Memory B cell (primary cell): ENCODE measurements at regions not wholly inside any gene's neighbourhood (a gene's known extent, or its start where the extent isn't known, plus 50 kb on each side); places are given as distances from the start of the nearest gene placed in this dataset.
"Not testable (repeated sequence)": the region's sequence is repeated elsewhere in the genome, so short reads cannot be mapped to it uniquely, and the experiment has no call there.

Experiments used
- ATAC-seq: fragments of 150-1000 bp; cut with Tn5 transposase; 2 replicates; pipeline ENCODE4 v1.10.0; 2021; ENCODE audit warnings: low read depth, mild to moderate bottlenecking, moderate library complexity
- DNase-seq, 2 donors: peaks; one replicate each; pipeline ENCODE4 v3.0.0; 2022; ENCODE audit warnings: low spot score in 2 of 2
- H3K27ac Mint-ChIP-seq: one replicate; pipeline ENCODE4 v1.8.0; 2022; ENCODE audit warnings: mild to moderate bottlenecking, moderate library complexity, mixed read lengths
- H3K27me3 Mint-ChIP-seq: one replicate; pipeline ENCODE4 v1.8.0; 2022; ENCODE audit warnings: mixed read lengths
- H3K36me3 Mint-ChIP-seq: one replicate; pipeline ENCODE4 v1.8.0; 2022; ENCODE audit warnings: mild to moderate bottlenecking, mixed read lengths
- H3K4me1 Mint-ChIP-seq: one replicate; pipeline ENCODE4 v1.8.0; 2022; ENCODE audit warnings: mixed read lengths
- H3K4me3 Mint-ChIP-seq: one replicate; pipeline ENCODE4 v1.8.0; 2022; ENCODE audit warnings: mild to moderate bottlenecking, moderate library complexity, mixed read lengths
- H3K9me3 Mint-ChIP-seq: one replicate; pipeline ENCODE4 v1.8.0; 2022; ENCODE audit warnings: mixed read lengths

GRCh38 chr2:221999717-222000116 lies 299.1 kb downstream of the PAX3 start:
- no peak overlapping the region for H3K4me3 Mint-ChIP-seq
- DNase-seq = no peak
- H3K4me1 Mint-ChIP-seq = no peaks in the 10 kb centered on the region
- ATAC-seq = no peak
- peaks cover 4% of the 10 kb centered on the region for H3K27me3 Mint-ChIP-seq
- H3K9me3 Mint-ChIP-seq = peaks cover 3% of the 10 kb centered on the region
- H3K27ac Mint-ChIP-seq = no peak overlapping the region
- no peaks in the 10 kb centered on the region for H3K36me3 Mint-ChIP-seq

- Mint-ChIP-seq H3K27me3 (peaks cover 4% of the 10 kb centered on the region), H3K9me3 (peaks cover 3% of the 10 kb centered on the region), H3K36me3 (no peaks in the 10 kb centered on the region), H3K27ac (no peak overlapping the region), H3K4me1 (no peaks in the 10 kb centered on the region), H3K4me3 (no peak overlapping the region)
- DNase-seq (no peak), ATAC-seq (no peak)
Observed at GRCh38 chr2:221999166-221999565, 299.6 kb downstream of the PAX3 start.

- peaks cover 3% of the 10 kb centered on the region for H3K9me3 Mint-ChIP-seq
- ATAC-seq = no peak
- DNase-seq = no peak
- peaks cover 7% of the 10 kb centered on the region for H3K27me3 Mint-ChIP-seq
- H3K36me3 Mint-ChIP-seq = no peaks in the 10 kb centered on the region
- H3K4me1 Mint-ChIP-seq = no peaks in the 10 kb centered on the region
- H3K4me3 Mint-ChIP-seq = no peak overlapping the region
- H3K27ac Mint-ChIP-seq = no peak overlapping the region
Observed at GRCh38 chr2:221997683-221998082, 301.1 kb downstream of the PAX3 start.

GRCh38 chr2:221997100-221997499 lies 301.7 kb downstream of the PAX3 start:
- Mint-ChIP-seq H3K4me3 (no peak overlapping the region), H3K27ac (no peak overlapping the region), H3K4me1 (no peaks in the 10 kb centered on the region), H3K9me3 (peaks cover 3% of the 10 kb centered on the region), H3K27me3 (peaks cover 7% of the 10 kb centered on the region), H3K36me3 (no peaks in the 10 kb centered on the region)
- ATAC-seq (no peak), DNase-seq (no peak)

- Mint-ChIP-seq H3K27ac (no peak overlapping the region), H3K27me3 (peaks cover 7% of the 10 kb centered on the region), H3K4me3 (no peak overlapping the region), H3K36me3 (no peaks in the 10 kb centered on the region), H3K4me1 (no peaks in the 10 kb centered on the region), H3K9me3 (peaks cover 4% of the 10 kb centered on the region)
- no peak for DNase-seq
- ATAC-seq = no peak
Observed at GRCh38 chr2:221994926-221995325, 303.9 kb downstream of the PAX3 start.

- not testable (repeated sequence) for ATAC-seq, H3K4me1 Mint-ChIP-seq, H3K36me3 Mint-ChIP-seq, H3K9me3 Mint-ChIP-seq, H3K4me3 Mint-ChIP-seq, DNase-seq, H3K27ac Mint-ChIP-seq, H3K27me3 Mint-ChIP-seq
Observed at GRCh38 chr2:221984376-221984775, 314.4 kb downstream of the PAX3 start.

GRCh38 chr2:221981912-221982470 lies 316.8 kb downstream of the PAX3 start:
- no peaks in the 10 kb centered on the region for H3K9me3 Mint-ChIP-seq
- no peaks in the 10 kb centered on the region for H3K36me3 Mint-ChIP-seq
- no peak for DNase-seq
- no peak for ATAC-seq
- no peak overlapping the region for H3K27ac Mint-ChIP-seq
- H3K27me3 Mint-ChIP-seq = peaks cover 3% of the 10 kb centered on the region
- no peaks in the 10 kb centered on the region for H3K4me1 Mint-ChIP-seq
- H3K4me3 Mint-ChIP-seq = no peak overlapping the region

- DNase-seq (no peak), ATAC-seq (no peak)
- Mint-ChIP-seq H3K9me3 (no peaks in the 10 kb centered on the region), H3K4me3 (no peak overlapping the region), H3K4me1 (no peaks in the 10 kb centered on the region), H3K36me3 (no peaks in the 10 kb centered on the region), H3K27me3 (peaks cover 10% of the 10 kb centered on the region), H3K27ac (no peak overlapping the region)
Observed at GRCh38 chr2:221975151-221975550, 323.6 kb downstream of the PAX3 start.

GRCh38 chr2:221973902-221974301 lies 324.9 kb downstream of the PAX3 start:
- Mint-ChIP-seq H3K36me3 (no peaks in the 10 kb centered on the region), H3K27ac (no peak overlapping the region), H3K9me3 (no peaks in the 10 kb centered on the region), H3K4me1 (no peaks in the 10 kb centered on the region), H3K27me3 (peaks cover 10% of the 10 kb centered on the region), H3K4me3 (no peak overlapping the region)
- DNase-seq = no peak
- ATAC-seq = no peak

GRCh38 chr2:221973502-221973901 lies 325.3 kb downstream of the PAX3 start:
- no peaks in the 10 kb centered on the region for H3K4me1 Mint-ChIP-seq
- peaks cover 10% of the 10 kb centered on the region for H3K27me3 Mint-ChIP-seq
- H3K36me3 Mint-ChIP-seq = no peaks in the 10 kb centered on the region
- no peak overlapping the region for H3K27ac Mint-ChIP-seq
- H3K4me3 Mint-ChIP-seq = no peak overlapping the region
- DNase-seq (no peak), ATAC-seq (no peak)
- no peaks in the 10 kb centered on the region for H3K9me3 Mint-ChIP-seq

- Mint-ChIP-seq H3K27ac (no peak overlapping the region), H3K4me3 (no peak overlapping the region), H3K9me3 (no peaks in the 10 kb centered on the region), H3K27me3 (peaks cover 7% of the 10 kb centered on the region), H3K36me3 (no peaks in the 10 kb centered on the region), H3K4me1 (no peaks in the 10 kb centered on the region)
- ATAC-seq (no peak), DNase-seq (no peak)
Observed at GRCh38 chr2:221972813-221973478, 325.9 kb downstream of the PAX3 start.

GRCh38 chr2:221970389-221970788 lies 328.4 kb downstream of the PAX3 start:
- Mint-ChIP-seq H3K36me3 (no peaks in the 10 kb centered on the region), H3K27ac (no peak overlapping the region), H3K27me3 (peaks cover 7% of the 10 kb centered on the region), H3K9me3 (no peaks in the 10 kb centered on the region), H3K4me1 (no peaks in the 10 kb centered on the region), H3K4me3 (no peak overlapping the region)
- DNase-seq (no peak), ATAC-seq (no peak)

GRCh38 chr2:221969830-221970144 lies 329.0 kb downstream of the PAX3 start:
- H3K9me3 Mint-ChIP-seq = no peaks in the 10 kb centered on the region
- H3K36me3 Mint-ChIP-seq = no peaks in the 10 kb centered on the region
- peaks cover 7% of the 10 kb centered on the region for H3K27me3 Mint-ChIP-seq
- DNase-seq (no peak), ATAC-seq (no peak)
- no peak overlapping the region for H3K27ac Mint-ChIP-seq
- no peaks in the 10 kb centered on the region for H3K4me1 Mint-ChIP-seq
- H3K4me3 Mint-ChIP-seq = no peak overlapping the region

- Mint-ChIP-seq H3K4me1 (no peaks in the 10 kb centered on the region), H3K9me3 (no peaks in the 10 kb centered on the region), H3K36me3 (no peaks in the 10 kb centered on the region), H3K27ac (no peak overlapping the region), H3K4me3 (no peak overlapping the region), H3K27me3 (peaks cover 7% of the 10 kb centered on the region)
- ATAC-seq (no peak), DNase-seq (no peak)
Observed at GRCh38 chr2:221969087-221969829, 329.5 kb downstream of the PAX3 start.

- Mint-ChIP-seq H3K27ac (no peak overlapping the region), H3K4me1 (no peaks in the 10 kb centered on the region), H3K27me3 (no peaks in the 10 kb centered on the region), H3K4me3 (no peak overlapping the region), H3K9me3 (no peaks in the 10 kb centered on the region), H3K36me3 (no peaks in the 10 kb centered on the region)
- ATAC-seq (no peak), DNase-seq (no peak)
Observed at GRCh38 chr2:221962186-221962585, 336.6 kb downstream of the PAX3 start.
